Neural progenitor cell (in vitro differentiated cells): ENCODE measurements at regions not wholly inside any gene's neighbourhood (a gene's known extent, or its start where the extent isn't known, plus 50 kb on each side); places are given as distances from the start of the nearest gene placed in this dataset.

Source experiments
- EZH2 ChIP-seq: fragments of 200-600 bp; sonication (generic); IDR thresholded peaks from 2 replicates; pipeline ENCODE4 v1.6.1; 2017; ENCODE audit warnings: antibody characterized with exemption, mild to moderate bottlenecking, moderate library complexity
- EZH2phosphoT487 ChIP-seq: fragments of 200-600 bp; sonication (generic); IDR thresholded peaks from 2 replicates; pipeline ENCODE4 v1.6.1; 2017; ENCODE audit warnings: antibody characterized with exemption
- TF ChIP-seq, protein P1 (sequence below): fragments of 200-600 bp; sonication (generic); IDR thresholded peaks from 2 replicates; pipeline ENCODE4 v1.5.1; 2017; ENCODE audit warnings: antibody characterized with exemption, mild to moderate bottlenecking

DNA sequence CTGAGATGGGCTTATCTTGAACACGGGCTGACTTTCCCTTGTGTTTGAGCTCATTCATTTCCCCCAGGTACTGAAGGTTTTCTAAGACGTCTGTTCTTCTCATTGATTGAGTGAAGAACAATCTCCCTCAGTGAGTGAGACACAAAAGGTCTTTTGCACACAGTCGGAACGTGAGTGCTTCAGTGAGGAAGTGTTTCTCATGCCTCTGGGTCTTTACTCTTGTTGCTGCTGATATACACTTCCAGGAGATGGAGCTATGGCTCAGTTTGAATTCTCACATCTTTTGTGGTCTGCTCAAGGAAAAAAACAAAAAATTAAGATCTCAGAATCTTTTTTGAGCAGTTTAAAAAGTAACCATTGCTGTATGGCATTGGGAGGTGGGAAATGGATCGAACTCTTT lies 981.9 kb upstream of the TENM3 start:
- TF ChIP-seq, protein P1, sequence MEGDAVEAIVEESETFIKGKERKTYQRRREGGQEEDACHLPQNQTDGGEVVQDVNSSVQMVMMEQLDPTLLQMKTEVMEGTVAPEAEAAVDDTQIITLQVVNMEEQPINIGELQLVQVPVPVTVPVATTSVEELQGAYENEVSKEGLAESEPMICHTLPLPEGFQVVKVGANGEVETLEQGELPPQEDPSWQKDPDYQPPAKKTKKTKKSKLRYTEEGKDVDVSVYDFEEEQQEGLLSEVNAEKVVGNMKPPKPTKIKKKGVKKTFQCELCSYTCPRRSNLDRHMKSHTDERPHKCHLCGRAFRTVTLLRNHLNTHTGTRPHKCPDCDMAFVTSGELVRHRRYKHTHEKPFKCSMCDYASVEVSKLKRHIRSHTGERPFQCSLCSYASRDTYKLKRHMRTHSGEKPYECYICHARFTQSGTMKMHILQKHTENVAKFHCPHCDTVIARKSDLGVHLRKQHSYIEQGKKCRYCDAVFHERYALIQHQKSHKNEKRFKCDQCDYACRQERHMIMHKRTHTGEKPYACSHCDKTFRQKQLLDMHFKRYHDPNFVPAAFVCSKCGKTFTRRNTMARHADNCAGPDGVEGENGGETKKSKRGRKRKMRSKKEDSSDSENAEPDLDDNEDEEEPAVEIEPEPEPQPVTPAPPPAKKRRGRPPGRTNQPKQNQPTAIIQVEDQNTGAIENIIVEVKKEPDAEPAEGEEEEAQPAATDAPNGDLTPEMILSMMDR = peak; percentile 64
- no peak for TF ChIP-seq EZH2phosphoT487
- no peak for TF ChIP-seq EZH2
